ENCODE measurements at regions not wholly inside any gene's neighbourhood (a gene's known extent, or its start where the extent isn't known, plus 50 kb on each side); places are given as distances from the start of the nearest gene placed in this dataset.
"Not testable (repeated sequence)": the region's sequence is repeated elsewhere in the genome, so short reads cannot be mapped to it uniquely, and the experiment has no call there.

DNA sequence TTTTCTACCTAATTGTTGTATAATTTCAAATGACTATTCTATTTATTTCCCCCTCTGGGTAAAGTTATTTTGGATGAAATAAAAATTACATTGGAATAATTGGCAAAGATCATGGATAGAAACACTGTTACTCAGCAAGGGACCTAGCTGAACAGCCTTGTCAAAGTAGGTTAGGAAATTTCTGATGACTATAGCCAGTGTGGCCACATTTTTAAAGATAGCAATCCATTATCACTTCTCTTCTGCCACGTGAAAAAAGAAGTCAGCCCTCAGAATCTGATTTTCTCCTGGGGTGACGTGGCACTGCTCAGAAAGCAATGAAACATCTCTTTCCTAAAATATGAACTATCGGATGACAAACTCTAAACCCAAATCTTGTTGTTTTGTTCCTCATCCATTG lies 784.2 kb upstream of the RIOK2 start:
- DNase-seq: no peak

DNA sequence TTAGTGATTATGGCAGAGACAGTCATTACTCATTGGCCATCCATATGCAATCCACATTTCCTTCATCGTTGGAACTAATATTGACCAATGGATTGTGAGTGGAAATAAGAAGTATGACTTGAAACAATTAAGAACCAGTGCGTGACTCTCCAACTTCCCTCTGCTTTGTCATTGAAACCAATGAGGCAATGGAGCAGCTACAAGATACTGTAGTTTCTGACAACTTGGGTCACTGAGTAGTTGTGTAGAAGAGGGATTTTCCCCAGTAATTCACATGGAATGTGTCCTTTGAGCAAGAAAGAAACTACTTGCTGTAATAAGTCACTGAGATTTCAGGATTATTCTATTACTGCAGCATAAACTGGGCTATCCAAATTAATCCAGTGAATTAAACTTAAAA lies 785.3 kb upstream of the RIOK2 start:
- DNase-seq: no peak

DNA sequence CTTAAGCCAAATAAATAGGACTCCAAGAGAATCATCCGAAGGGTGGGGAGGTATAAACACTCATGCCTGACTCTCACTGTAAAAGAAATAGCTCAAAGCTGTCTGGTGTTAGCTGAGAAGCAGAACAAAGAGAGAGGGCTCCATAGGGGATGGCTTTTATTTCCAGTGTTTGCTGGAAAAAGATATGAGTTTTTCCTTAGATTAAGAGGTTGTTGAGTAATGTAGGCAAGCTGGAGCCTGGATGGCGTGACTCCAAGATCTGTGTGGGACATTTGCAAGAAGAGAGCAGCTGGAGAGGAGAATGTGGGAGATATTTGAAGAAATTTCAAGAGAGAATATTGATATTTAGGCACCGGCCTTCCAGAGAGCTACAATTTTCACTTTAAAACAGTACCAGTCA lies 793.7 kb upstream of the RGMB start:
- no peak for DNase-seq

DNA sequence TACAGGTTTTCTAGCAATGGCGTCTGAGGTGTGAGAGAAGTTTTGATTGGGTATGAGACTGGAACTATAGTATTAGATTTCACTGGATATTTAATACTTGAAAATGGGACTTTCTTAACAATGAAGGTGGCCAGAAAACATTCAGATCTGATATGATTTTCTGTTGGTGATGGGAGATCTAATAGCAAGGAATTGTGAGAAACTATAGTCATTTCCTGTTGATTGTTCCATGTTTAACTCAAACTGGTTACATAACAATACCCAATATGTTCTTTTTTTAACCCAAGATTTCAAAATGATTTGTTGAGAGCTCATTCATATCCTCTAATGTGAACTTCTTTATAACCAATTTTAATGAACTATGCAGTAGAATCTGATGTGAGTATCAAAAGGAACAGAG lies 793.2 kb upstream of the RGMB start:
- no peak for DNase-seq

DNA sequence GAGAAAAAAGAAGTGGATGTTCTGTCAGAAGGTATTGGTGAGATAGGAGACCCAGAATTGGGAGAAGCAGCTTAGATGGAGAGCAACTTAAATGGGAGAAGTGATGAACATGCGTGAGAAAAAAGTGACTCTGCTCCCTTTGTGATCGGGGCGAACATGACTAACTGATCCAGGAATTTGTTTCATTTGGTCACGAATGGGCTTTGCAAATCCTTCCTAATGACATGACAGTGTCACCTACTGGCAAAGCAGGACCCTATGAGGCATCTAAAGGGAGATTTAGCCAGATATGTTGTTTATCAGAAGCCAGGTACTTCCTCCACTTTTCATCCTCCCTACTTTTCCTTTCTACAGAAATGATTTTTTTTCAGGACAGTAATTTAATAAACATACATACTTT lies 787.4 kb upstream of the RGMB start:
- DNase-seq: no peak

DNA sequence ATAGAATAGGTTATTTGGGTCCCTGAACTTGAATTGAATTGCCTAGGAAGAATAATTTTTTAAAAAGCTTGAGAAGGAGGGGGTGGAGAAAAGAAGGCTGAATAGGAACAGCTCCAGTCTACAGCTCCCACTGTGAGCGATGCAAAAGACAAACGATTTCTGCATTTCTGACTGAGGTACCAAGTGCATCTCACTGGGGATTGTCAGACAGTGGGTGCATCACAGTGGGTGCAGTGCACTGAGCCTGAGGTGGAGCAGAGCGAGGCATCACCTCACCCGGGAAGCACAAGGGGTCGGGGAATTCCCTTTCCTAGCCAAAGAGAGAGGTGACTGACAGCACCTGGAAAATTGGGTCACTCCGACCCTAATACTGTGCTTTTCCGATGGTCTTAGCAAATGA lies 782.2 kb upstream of the RGMB start:
- DNase-seq: no peak

DNA sequence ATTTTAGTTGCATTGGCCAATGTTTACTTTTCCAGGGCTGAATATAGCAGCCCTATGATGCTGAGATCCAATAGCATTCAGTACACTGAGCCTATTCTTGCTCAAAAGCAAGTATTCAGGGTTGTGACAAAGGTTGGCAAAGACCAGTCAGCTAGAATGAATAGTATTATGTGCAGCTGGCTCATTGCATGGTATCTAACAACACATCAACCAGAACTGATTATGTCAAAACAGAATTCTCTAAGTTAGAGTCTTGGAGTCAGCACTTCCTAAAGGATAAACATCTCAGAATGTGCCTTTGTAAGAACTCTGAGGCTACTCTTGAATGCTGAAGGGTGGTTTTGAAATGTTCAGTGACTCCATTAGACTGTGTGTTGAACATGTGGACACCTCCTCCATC lies 774.5 kb upstream of the RGMB start:
- no peak for DNase-seq

DNA sequence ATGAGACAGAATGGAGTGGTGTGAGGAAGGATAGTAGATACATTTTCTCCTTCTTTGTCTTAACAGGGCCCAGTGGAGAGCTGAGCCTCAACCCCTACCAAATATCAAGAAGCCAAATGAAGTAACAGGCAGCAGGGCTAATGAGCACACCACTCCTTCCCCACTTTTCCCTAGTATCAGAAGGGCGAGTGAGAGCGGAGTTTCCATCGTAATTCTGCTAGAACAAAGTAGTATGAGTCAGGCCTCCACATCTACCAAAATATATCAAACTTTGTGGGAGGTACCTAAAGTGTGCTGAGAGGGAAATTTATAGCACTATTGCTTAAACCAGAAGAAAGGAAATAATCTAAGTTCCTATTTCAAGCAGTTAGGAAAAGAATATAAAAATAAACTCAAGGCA lies 769.0 kb upstream of the RGMB start:
- DNase-seq: no peak

DNA sequence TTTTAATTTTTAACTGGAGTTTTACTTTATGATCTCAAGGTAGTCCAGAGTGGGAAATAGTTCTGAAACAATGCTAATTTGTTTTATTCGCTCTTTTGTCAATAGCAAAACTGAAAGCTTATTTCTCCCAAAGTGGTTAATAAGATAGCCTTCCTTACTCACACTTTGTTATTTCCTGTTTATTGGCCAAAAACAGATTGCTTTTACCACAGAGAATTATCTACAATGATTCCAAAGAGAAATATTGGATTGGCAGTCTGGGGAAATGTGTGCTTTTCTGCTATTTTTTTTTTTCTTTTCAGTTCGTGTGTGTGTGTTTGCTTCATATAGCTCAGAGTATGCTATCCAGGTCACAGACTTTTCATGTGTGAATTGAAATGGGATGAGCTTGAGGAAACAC lies 756.7 kb upstream of the RGMB start:
- no peak for DNase-seq

DNA sequence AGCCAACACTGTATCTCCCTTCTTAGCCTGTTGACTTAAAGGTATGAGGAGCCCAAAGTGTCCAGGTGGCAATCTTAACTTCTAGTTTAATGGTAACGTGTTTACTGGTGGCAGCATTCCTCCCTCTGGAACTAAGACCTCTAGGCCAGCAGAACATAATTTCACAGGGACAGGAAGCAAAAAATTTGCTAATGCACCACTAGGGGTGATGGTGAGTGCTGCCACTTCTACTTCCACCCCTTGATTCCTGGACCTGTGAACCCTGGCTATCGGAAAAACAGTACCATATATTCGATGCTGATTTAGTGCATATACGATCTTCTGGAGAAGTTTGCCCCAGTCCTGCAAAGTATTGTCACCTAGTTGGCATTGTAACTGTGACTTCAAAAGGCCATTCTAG lies 743.2 kb upstream of the RGMB start:
- DNase-seq: not testable (repeated sequence)

DNA sequence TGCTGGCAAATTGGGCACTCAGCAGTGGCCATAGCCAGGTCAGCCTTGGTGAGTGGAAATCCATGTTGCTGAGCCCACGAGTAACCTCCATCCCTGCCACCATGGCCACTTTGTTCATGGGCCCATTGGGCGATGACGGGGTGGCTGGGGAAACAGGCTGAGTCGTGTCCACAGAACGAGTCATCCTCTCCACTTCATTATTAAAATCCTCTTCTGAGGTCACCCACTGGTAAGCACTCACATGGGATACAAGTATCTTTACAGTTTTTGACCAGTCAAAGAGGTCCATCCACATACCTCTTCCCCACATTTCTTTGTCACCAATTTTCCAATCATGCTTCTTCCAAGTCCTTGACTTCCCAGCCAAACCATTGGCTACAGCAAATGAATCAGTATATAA lies 742.4 kb upstream of the RGMB start:
- DNase-seq: not testable (repeated sequence)

DNA sequence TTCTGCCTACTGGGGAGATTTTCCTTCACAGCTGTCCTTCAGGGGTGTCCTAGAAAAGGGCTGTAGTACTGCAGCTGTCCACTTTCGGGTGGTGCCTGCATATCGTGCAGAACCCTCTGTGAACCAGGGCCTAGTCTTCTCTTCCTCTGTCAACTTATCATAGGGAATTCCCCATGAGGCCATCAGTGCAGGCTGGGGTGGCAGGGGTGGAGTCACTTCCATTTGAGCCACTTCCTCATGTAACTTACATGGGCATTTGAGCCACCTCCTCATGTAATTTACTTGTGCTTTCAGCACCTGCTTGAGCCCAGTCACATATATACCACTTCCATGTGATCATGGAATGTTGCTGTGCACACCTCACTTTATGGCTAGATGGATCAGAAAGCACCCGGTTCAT lies 742.0 kb upstream of the RGMB start:
- no peak for DNase-seq

DNA sequence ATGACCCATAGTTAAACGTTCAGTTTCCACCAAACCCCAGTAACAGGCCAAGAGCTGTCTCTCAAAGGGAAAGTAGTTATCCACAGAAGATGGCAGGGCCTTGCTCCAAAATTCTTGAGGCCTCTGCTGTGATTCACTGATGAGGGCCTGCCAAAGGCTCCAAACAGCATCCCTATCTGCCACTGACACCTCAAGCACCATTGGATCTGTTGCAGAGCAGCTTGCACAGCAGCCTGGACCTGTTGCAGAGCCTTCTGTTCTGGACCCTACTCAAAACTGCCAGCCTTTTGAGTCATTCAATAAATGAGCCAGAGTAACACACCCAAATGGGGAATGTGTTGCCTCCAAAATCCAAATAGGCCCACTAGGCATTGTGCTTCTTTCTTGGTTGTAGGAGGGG lies 741.5 kb upstream of the RGMB start:
- DNase-seq: no peak

DNA sequence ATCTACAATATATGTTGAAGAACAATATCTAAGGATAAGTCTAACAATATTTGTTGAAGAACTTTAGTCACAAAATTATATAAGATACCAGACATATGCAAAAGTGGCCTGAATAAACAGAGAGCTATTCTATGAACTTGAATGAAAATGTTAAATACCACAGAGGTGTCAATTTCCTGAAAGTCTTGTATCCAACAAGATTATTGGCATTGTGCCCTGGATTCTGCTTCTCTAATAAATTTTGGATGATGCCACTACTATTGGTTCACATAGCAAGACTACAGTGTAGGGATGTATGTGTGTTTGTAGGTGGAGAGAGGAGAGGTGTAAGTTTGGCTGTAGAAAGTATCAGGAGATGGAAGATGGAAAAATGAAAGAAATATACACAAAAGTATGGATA lies 731.8 kb upstream of the RGMB start:
- no peak for DNase-seq

DNA sequence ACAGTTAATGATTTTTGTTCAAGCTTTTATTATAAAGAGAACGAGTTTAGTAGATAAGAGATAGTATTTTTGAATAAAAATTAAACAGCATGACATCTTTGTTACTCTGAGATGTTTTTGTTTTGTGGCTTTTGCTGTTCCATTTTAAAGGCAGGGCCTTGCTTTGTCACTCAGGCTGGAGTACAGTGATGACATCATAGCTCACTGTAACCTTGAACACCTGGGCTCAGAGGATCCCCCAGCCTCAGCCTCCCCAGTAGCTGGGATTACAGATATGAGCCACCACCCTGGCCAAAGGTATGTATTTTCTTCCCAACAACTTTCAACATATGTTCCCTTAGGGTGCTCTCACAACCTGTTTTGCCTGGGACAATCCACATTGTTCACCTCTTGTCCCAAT lies 730.9 kb upstream of the RGMB start:
- DNase-seq: no peak

DNA sequence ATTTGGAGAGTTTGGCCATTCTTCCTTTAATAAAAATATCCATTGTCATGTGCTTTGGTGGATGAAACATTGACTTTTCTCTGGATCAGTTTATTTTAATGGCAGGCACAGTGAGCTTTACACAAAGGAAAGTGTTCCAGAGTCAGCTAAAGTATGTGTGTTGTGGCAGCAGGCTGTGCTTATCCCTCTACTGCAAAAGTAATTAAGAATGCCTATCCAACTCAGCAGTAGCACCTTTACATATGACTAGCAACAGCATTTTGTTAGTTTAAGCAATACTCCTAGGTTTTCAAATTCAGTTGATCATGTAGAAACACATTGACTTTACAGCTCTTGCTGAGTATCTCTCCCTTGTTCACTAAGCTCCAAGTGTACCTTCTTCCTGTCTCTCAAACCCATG lies 730.5 kb upstream of the RGMB start:
- DNase-seq: no peak

DNA sequence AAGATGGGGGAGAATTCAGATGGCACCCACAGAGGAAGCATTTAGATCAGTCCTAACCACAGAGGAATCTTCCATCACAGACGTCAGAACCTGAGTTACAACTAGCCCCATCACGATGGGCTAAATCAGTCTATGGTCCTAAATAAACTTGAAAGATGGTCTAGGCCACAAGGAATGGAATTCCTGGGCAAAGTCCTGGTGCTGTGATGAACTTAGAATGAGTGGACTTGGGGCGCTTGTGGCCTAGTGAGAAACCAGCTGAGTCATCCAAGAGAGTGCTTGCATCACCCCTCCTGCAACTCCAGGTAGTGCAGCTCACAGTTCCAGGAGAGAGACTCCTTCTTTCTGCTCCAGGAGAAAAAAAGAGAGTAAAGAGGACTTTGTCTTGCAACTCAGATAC lies 722.9 kb upstream of the RGMB start:
- DNase-seq: no peak

DNA sequence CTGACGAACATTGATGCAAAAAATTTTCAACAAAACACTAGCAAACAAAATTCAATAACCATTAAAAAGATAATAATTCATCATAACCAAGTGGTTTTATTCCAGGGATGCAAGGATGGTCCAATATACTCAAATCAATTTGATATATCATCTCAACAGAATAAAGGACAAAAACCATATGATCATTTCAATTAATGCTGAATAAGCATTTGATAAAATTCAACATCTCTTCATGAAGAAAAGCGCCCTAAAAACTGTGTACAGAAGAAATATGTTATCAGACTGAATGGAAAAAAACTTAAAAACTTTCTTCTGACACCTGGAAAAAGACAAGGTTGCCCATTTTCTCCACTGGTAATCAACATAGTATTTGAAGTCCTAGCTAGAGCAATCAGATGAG lies 720.3 kb upstream of the RGMB start:
- DNase-seq: no peak

DNA sequence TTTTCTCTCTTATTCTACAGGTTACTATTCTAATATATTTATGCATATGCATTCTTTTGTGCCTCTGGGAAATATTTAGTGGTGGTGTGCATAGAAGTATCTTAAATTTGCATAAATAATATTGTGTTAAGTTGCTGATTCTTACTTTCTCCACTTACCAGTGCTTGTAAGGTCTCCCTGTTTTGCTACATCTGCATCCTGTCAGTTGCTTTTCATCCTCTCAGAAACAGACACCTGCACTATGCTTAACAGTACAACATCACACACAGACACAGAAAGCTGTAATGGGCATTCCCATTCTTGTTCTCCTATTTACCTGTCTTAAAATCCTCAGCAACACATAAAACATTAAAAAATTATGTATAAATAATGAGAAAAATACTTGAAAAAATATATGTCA lies 713.3 kb upstream of the RGMB start:
- no peak for DNase-seq

DNA sequence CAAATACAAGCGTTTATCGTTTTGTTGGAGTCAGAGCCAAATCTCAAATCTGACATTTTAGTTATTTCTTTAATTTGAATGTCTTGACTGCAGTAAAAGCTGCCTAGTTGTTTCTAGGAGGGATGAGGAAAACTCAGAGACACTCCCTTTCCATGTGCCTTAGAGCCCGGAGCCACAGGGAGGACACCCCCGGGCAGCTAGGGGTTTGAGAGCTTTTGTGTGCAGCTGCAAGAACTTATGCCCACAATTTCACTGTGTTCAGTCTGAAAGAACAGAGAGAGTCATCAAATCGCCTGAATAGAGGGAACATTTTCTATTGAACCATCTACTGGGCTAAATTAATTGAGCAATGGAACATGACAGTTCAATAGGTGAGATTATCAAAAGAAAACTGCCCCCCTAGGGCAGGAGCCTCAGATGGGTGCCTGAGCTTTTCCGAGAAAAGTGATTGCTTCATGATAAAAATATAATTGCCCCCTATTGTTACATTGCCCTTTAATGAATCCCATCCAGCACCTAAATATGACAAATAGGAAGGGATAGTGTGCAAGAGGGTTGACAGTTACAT lies 709.3 kb upstream of the RGMB start:
- DNase-seq: no peak

DNA sequence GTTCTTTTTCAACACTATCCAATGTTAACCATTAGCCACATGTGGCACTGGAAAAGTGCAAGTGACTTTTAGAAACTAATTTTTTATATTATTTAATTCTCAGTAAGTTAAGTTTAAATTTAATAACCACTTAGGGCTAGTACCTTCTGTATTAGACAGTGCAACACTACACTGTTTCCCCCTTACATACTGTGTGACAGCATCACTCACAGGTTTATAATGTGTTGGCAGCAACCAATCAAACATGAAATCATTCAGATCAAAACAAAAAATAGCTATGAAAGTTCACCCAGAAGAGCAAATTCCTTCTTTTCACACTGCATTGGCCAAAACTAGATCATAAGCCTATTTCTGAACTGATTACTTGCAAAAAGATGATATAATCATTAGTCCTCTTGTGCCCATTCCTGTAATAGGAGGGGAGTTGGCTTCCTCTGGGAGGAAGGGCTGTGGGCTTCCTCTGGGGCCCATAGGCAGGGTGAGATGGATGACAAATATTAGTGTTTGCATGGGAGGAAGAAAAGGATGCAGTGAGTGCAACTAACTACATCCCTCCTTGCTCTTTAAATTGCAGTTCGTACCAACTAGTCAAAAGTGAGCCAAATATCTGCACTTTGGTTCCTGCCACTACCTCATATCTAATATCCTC lies 708.1 kb upstream of the RGMB start:
- DNase-seq: no peak

DNA sequence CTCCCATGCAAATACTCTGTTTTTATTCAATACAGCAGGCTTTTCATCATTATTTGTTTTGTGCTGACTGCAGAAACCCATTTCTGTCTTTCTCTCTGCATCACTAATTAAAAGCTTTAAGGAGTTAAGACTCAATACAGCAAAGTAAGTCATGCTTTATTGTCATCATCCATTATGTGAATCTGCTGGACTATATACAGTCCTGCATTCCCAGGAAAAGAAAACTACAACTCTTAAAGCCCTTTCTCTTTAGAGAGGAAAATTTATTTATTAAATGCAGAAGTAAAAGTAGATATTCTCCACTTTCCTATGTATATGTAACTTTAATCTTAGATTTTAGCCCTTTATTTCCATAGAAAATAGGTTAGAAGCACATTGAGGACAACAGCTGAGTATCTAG lies 706.6 kb upstream of the RGMB start:
- no peak for DNase-seq

DNA sequence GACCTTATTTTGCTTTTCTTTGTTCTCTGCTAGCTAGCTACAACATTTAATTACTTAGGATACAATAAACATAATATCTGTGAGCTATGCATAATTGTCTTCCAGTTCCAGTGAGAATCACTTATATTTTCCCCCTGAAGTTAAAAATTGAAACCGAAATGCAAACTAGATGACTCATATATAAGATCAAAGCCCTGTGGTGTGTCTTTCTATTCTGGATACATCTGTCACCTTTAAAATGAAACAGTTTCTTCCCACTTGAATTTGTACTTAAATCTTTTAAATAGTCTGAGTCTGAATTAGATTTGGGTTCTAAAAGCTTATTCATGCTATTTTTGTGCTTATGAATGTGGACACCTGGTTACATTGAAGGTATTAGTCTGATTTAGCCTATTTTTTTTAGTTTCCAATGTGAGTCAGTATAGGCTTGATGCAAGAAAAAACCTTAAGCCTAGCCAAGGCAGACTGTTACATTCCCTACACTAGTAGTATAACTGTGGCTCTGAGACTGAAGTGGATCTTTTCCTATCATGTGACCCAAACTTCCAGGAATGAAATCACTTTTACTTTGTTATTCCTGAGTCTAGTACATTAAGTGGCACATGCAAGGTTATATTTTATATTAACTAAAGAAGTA lies 703.5 kb upstream of the RGMB start:
- DNase-seq: no peak

DNA sequence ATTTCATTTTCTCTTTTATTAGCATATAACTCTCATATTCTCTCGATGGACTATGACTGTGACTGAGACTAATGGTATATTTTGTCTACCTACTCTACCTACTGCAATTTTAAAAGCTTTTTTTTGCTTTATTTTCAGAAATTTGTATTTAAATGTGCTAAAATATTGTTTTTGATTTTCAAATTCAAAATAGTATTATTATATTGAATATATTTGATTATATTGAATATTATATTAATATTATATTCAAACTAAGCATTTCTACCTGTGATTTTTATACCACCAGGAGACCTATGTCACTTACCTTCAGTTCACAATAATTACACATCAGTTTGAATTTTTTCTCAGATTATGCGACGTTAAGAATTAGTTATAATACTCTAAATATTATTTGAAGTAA lies 700.5 kb upstream of the RGMB start:
- DNase-seq: no peak

DNA sequence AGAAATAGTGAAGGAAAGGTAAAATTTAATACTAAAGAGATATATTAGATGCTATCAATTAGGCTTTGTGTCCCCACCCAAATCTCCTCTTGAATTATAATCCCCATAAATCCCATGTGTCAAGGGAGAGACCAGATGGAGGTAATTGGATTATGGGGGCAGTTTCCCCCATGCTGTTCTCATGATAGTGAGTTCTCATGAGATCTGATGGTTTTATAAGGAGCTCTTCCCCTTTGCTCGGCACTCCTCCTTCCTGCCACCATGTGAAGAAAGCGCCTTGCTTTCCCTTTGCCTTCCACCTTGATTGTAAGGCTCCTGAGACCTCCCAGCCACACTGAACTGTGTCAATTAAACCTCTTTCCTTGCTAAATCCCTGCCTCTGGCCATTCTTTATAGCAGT lies 697.0 kb upstream of the RGMB start:
- no peak for DNase-seq

Measured in NCI-H1105 (cell line).